HFFc6 (cell line): ENCODE measurements at regions not wholly inside any gene's neighbourhood (a gene's known extent, or its start where the extent isn't known, plus 50 kb on each side); places are given as distances from the start of the nearest gene placed in this dataset.
"Not testable (repeated sequence)": the region's sequence is repeated elsewhere in the genome, so short reads cannot be mapped to it uniquely, and the experiment has no call there.

Experiments used
- DNase-seq: peaks from one replicate; pipeline ENCODE4 v3.0.0-alpha.2; 2018
- H3K27ac Mint-ChIP-seq: 2 replicates; pipeline ENCODE4 v1.8.0; 2020; ENCODE audit warnings: mild to moderate bottlenecking, mixed read lengths
- H3K27me3 Mint-ChIP-seq: 2 replicates; pipeline ENCODE4 v1.8.0; 2021; ENCODE audit warnings: mild to moderate bottlenecking, moderate library complexity, mixed read lengths; ENCODE audit not compliant: insufficient read depth
- H3K36me3 Mint-ChIP-seq: 2 replicates; pipeline ENCODE4 v1.8.0; 2021; ENCODE audit warnings: low read depth, mixed read lengths
- H3K4me1 Mint-ChIP-seq: 2 replicates; pipeline ENCODE4 v1.8.0; 2020; ENCODE audit warnings: low read depth, mixed read lengths
- H3K4me3 Mint-ChIP-seq: 2 replicates; pipeline ENCODE4 v1.8.0; 2020; ENCODE audit warnings: mild to moderate bottlenecking, moderate library complexity, mixed read lengths
- H3K9me3 Mint-ChIP-seq: 2 replicates; pipeline ENCODE4 v1.8.0; 2020; ENCODE audit warnings: mild to moderate bottlenecking, mixed read lengths
- TF ChIP-seq, protein P1 (sequence below): fragments of 200-600 bp; sonication (generic); IDR thresholded peaks from 2 replicates; pipeline ENCODE4 v1.5.0; 2021; ENCODE audit warnings: antibody characterized with exemption, mild to moderate bottlenecking

DNA sequence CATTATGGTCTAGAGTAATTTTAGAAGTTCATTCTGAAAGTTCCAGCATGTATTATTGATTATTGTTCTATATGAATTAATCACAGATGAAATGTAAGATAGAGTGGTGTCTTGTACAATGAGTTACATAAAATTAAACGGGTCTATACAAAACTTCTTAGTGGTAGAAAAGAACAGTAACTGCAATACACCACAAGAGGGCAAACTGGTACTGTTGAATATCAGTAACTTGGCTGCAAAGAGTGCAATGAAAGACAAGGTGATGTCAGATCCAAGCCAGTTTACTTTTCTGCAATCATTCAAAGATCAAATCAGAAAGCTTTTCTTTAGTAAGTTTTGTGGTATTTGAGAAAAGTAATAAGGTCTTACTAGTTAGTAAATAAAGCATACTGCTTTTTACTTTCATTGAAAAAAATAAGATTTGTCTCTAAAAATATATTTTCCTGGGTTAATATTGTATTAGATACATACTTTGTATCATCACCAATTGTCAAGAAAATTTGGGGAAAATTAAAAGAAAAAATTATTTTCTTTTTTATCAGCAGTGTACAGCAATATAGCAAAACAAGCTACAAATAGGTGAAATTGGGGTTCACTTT lies 66.4 kb upstream of the BTG3 start:
- DNase-seq, result peak; percentile 78
- no peaks in the 10 kb centered on the region for H3K36me3 Mint-ChIP-seq
- peaks cover 1% of the 10 kb centered on the region; the same call in 1 of the 2 replicates for H3K4me1 Mint-ChIP-seq
- no peak overlapping the region for H3K4me3 Mint-ChIP-seq
- H3K27me3 Mint-ChIP-seq, result peaks cover 5% of the 10 kb centered on the region; the same call in 1 of the 2 replicates
- no peak overlapping the region for H3K27ac Mint-ChIP-seq
- TF ChIP-seq, protein P1, sequence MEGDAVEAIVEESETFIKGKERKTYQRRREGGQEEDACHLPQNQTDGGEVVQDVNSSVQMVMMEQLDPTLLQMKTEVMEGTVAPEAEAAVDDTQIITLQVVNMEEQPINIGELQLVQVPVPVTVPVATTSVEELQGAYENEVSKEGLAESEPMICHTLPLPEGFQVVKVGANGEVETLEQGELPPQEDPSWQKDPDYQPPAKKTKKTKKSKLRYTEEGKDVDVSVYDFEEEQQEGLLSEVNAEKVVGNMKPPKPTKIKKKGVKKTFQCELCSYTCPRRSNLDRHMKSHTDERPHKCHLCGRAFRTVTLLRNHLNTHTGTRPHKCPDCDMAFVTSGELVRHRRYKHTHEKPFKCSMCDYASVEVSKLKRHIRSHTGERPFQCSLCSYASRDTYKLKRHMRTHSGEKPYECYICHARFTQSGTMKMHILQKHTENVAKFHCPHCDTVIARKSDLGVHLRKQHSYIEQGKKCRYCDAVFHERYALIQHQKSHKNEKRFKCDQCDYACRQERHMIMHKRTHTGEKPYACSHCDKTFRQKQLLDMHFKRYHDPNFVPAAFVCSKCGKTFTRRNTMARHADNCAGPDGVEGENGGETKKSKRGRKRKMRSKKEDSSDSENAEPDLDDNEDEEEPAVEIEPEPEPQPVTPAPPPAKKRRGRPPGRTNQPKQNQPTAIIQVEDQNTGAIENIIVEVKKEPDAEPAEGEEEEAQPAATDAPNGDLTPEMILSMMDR, result peak; percentile 92
- H3K9me3 Mint-ChIP-seq, result no peaks in the 10 kb centered on the region

DNA sequence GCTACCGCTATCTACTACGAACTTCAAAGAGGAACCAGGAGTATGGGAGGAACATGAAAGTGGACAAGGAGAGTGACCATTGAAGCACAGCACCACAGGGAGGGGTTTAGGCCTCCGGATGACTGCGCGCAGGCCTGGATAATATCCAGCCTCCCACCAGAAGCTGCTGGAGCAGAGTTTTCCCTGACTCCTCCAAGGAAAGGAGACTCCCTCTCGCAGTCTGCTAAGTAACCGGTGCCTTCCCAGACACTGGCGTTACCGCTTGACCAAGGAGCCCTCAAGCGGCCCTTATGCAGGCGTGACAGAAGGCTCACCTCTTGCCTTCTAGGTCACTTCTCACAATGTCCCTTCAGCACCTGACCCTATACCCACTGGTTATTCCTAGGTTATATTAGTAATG lies 64.2 kb upstream of the BTG3 start:
- not testable (repeated sequence) for H3K27me3 Mint-ChIP-seq, H3K27ac Mint-ChIP-seq, H3K4me3 Mint-ChIP-seq, H3K36me3 Mint-ChIP-seq, H3K9me3 Mint-ChIP-seq, DNase-seq
- peaks cover 14% of the 10 kb centered on the region for H3K4me1 Mint-ChIP-seq

DNA sequence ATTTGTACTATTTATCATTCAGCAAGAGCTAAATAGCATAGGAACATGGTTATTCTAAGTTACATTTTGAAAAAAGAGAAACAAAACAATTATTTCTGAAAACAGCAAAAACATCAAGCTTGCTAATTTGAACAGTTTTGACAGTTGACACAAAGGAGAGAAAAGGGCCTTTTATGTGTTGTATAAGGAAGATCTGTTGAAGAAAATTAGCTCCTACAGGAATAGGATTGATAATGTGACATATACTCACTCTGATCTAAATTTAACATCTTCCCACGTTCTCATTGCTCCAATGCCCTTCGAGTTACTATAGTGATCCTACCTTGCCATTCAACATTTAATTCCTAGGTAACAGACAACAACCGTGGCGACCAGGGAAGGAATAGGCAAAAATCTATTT lies 61.4 kb upstream of the BTG3 start:
- Mint-ChIP-seq H3K9me3 (no peaks in the 10 kb centered on the region), H3K27me3 (peaks cover 12% of the 10 kb centered on the region)
- no peak for DNase-seq

DNA sequence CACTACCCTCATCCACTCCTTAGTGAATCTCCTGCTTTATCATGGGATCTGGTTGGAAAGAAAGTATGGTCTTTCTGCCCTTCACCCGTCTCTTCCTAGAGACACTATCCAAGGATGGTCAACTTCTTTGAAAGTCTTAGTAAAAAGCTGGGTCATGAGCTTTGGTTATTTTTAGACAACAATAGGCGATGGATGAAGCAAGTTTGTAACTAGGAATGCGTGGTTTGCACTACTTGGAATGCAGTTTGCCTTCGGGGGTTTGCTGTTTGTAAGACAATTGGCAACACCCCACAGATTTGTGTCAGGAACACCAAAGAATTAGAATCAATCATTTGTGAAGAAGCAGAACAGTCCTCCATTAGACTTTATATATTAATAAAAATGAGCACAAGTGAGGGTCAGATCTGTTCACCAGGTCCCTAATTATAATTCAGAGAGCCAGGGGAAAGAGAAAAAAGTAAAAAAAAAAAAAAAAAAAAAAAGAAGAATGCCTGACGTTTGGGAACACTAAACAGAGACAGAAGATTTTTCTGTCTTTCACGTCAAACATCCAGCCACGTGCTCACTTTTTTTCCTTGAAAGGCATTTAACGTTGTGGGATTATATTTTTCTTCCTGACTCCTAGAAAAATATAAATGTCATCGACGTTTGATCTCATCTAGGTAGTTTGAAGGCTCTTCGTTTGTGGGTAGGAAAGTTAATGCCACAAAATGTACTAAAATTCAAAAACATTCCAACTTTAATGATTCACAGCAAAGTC lies 60.7 kb upstream of the BTG3 start:
- no peak overlapping the region for H3K4me3 Mint-ChIP-seq
- peaks cover 12% of the 10 kb centered on the region for H3K27me3 Mint-ChIP-seq
- peak; percentile 44 for DNase-seq
- no peaks in the 10 kb centered on the region for H3K9me3 Mint-ChIP-seq
- TF ChIP-seq, protein P1, result no peak
- peaks cover 14% of the 10 kb centered on the region for H3K4me1 Mint-ChIP-seq
- H3K36me3 Mint-ChIP-seq, result no peaks in the 10 kb centered on the region
- no peak overlapping the region for H3K27ac Mint-ChIP-seq

More for the DNA sequence above, 61.4 kb upstream of the BTG3 start:
- H3K36me3 Mint-ChIP-seq, result no peaks in the 10 kb centered on the region
- TF ChIP-seq, protein P1, result no peak
- no peak overlapping the region for H3K4me3 Mint-ChIP-seq
- no peak overlapping the region for H3K27ac Mint-ChIP-seq
- H3K4me1 Mint-ChIP-seq, result peaks cover 14% of the 10 kb centered on the region

DNA sequence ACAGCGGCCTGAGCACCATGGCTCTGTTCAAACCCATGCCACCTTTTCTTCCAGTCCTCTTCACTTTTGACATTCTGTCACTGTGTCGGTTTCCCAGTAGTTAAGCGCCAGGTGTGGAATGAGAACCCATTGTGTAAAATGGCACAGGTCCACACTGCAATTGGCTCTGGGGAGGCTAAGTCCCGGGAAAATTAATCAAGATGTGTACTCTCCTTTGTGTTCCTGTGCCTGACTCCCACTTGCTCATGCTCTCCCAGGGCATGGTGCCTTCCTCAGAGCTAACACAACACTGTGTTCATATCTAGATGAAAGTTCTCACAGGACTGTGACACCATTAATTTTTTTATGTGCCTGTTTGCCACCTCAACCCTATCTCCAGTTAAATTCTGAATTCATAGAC lies 59.0 kb upstream of the BTG3 start:
- H3K4me1 Mint-ChIP-seq, result peaks cover 21% of the 10 kb centered on the region
- H3K27ac Mint-ChIP-seq, result no peak overlapping the region
- H3K36me3 Mint-ChIP-seq, result no peaks in the 10 kb centered on the region
- no peak overlapping the region for H3K4me3 Mint-ChIP-seq
- H3K27me3 Mint-ChIP-seq, result peaks cover 11% of the 10 kb centered on the region
- no peak for DNase-seq
- no peaks in the 10 kb centered on the region for H3K9me3 Mint-ChIP-seq
- TF ChIP-seq, protein P1, result no peak

DNA sequence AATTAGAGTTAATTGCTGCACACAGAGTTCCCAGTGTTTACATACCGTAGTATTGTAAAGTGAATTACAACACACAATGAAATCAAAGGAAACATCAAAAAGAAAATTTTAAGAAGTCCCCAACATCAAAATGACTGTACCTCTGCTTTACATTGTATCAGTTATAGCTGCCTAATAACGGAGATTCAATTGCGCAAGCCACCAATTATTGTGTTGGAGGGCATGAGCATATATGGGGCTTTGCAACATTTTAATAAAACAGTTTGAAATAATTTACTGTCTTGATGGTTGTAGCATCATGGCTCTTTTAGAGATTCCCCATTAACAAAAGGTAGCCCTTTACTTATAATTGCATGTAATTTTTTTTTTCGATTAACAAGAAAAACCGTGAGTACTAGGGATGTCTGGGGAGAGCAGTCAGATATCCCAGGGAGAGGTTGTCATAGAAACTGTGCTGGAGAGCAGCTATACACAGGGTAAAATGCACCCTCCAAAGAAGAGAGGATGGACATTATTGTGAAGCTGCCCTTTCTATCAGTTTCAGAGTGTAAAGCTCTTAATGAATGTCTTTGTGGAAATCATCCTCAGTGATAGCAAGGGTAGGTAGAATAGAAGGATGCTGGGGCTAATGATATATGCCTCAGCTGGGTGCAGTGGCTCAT lies 55.9 kb upstream of the BTG3 start:
- H3K27me3 Mint-ChIP-seq, result peaks cover 11% of the 10 kb centered on the region
- H3K9me3 Mint-ChIP-seq, result no peaks in the 10 kb centered on the region
- TF ChIP-seq, protein P1, result no peak
- no peaks in the 10 kb centered on the region for H3K36me3 Mint-ChIP-seq
- DNase-seq, result no peak
- H3K27ac Mint-ChIP-seq, result no peak overlapping the region
- H3K4me1 Mint-ChIP-seq, result peaks cover 14% of the 10 kb centered on the region
- H3K4me3 Mint-ChIP-seq, result no peak overlapping the region
